Gastroesophageal sphincter (tissue), 4 donors: ENCODE measurements at regions not wholly inside any gene's neighbourhood (a gene's known extent, or its start where the extent isn't known, plus 50 kb on each side); places are given as distances from the start of the nearest gene placed in this dataset.
"Not testable (repeated sequence)": the region's sequence is repeated elsewhere in the genome, so short reads cannot be mapped to it uniquely, and the experiment has no call there.

Source experiments
- ATAC-seq: fragments of 150-250 bp; one replicate; pipeline ENCODE4 v1.9.1; 2016; ENCODE audit warnings: mild to moderate bottlenecking, moderate library complexity
- H3K27ac ChIP-seq, 4 donors: fragments of 200-600 bp; sonication (generic) in 3 of 4; 1 replicate in 3 of 4; 2 replicates in 1 of 4; pipeline ENCODE4 v1.5.1; 2016 to 2019
- H3K27me3 ChIP-seq: fragments of 200-600 bp; sonication (generic); one replicate; pipeline ENCODE4 v1.5.1; 2019
- H3K36me3 ChIP-seq, 2 donors: fragments of 200-600 bp; sonication (generic); one replicate each; pipeline ENCODE4 v1.5.1; 2019; ENCODE audit warnings: control low read depth in 1 of 2
- H3K4me1 ChIP-seq, 3 donors: fragments of 200-600 bp; sonication (generic); 1 replicate in 2 of 3; 2 replicates in 1 of 3; pipeline ENCODE4 v1.5.1; 2016 to 2019; ENCODE audit warnings: control low read depth in 2 of 3
- H3K4me3 ChIP-seq, 2 donors: fragments of 200-600 bp; sonication (generic); one replicate each; pipeline ENCODE4 v1.5.1; 2019; ENCODE audit warnings: mild to moderate bottlenecking in 1 of 2, moderate library complexity in 1 of 2
- H3K9me3 ChIP-seq, 3 donors: fragments of 200-600 bp; sonication (generic); one replicate each; pipeline ENCODE4 v1.5.1; 2017 to 2019; ENCODE audit warnings: control low read depth in 2 of 3
- CTCF ChIP-seq, 4 experiments: fragments of 200-600 bp in 2 of 4; fragments of 450-650 bp in 2 of 4; sonication (generic) in 1 of 4; IDR thresholded peaks; one replicate each; pipeline ENCODE4 v1.5.1; 2017 to 2019; ENCODE audit warnings: antibody characterized with exemption in 4 of 4, mild to moderate bottlenecking in 2 of 4, moderate library complexity in 2 of 4
- EP300 ChIP-seq: sonication (generic); formaldehyde crosslinking; IDR thresholded peaks from one replicate; pipeline ENCODE4 v1.6.1; 2017; ENCODE audit warnings: antibody characterized with exemption, mild to moderate bottlenecking
- POLR2A ChIP-seq, 2 donors: fragments of 450-650 bp; IDR thresholded peaks; one replicate each; pipeline ENCODE4 v1.6.1; 2017; ENCODE audit warnings: antibody characterized with exemption in 2 of 2, mild to moderate bottlenecking in 2 of 2, moderate library complexity in 1 of 2
- POLR2AphosphoS5 ChIP-seq: sonication (generic); formaldehyde crosslinking; IDR thresholded peaks from one replicate; pipeline ENCODE4 v1.6.1; 2017; ENCODE audit warnings: antibody characterized with exemption
- WGBS, 2 donors: methylation state at CpG; one replicate each; pipeline ENCODE4 v1.1.5; 2018; ENCODE audit warnings: low coverage in 1 of 2; 5-methylcytosine and 5-hydroxymethylcytosine counted together

- Histone ChIP-seq H3K4me3 (no peak overlapping the region), H3K27ac (no peak overlapping the region), H3K36me3 (no peaks in the 10 kb centered on the region), H3K9me3 (no peaks in the 10 kb centered on the region), H3K4me1 (peaks cover 0 to 12% (median 0%) of the 10 kb centered on the region in 3 donors), H3K27me3 (no peaks in the 10 kb centered on the region)
- no peak for ATAC-seq
- TF ChIP-seq EP300 (no peak), POLR2A (IDR thresholded peaks at IDR 0.05) (no peak), CTCF (IDR thresholded peaks at IDR 0.05) (no peak)
- WGBS, 2 donors: 52 to 54% methylated on average over 2 of the region's 4 CpGs
Measured at GRCh38 chrX:140087875-140088274, 122.6 kb upstream of the CXorf66 start.

- no peak overlapping the region for H3K27ac ChIP-seq
- no peaks in the 10 kb centered on the region for H3K27me3 ChIP-seq
- no peak for TF ChIP-seq POLR2A (IDR thresholded peaks at IDR 0.05)
- TF ChIP-seq EP300: no peak
- no peak for TF ChIP-seq POLR2AphosphoS5
- TF ChIP-seq CTCF (IDR thresholded peaks at IDR 0.05): no peak
- peaks cover 0 to 7% (median 0%) of the 10 kb centered on the region in 3 donors for H3K4me1 ChIP-seq
- no peak for ATAC-seq
- H3K36me3 ChIP-seq: no peaks in the 10 kb centered on the region
- H3K9me3 ChIP-seq: no peaks in the 10 kb centered on the region
- no peak overlapping the region for H3K4me3 ChIP-seq
Measured at GRCh38 chrX:140086691-140087090, 121.4 kb upstream of the CXorf66 start.

- H3K4me1 ChIP-seq, H3K27ac ChIP-seq, H3K36me3 ChIP-seq, H3K27me3 ChIP-seq, H3K4me3 ChIP-seq, ATAC-seq, H3K9me3 ChIP-seq: not testable (repeated sequence)
- WGBS, 2 donors: no CpG with 5 or more reads among the region's 2 CpGs
Measured at GRCh38 chrX:140074851-140075250, 109.5 kb upstream of the CXorf66 start.

GRCh38 chrX:140071037-140071436 is 105.7 kb upstream of the CXorf66 start:
- Histone ChIP-seq H3K36me3 (no peaks in the 10 kb centered on the region), H3K9me3 (no peaks in the 10 kb centered on the region), H3K4me3 (no peak overlapping the region), H3K27ac (no peak overlapping the region), H3K27me3 (no peaks in the 10 kb centered on the region), H3K4me1 (no peaks in the 10 kb centered on the region)
- no peak for ATAC-seq
- TF ChIP-seq CTCF (IDR thresholded peaks at IDR 0.05): no peak
- no peak for TF ChIP-seq POLR2A (IDR thresholded peaks at IDR 0.05)

DNA sequence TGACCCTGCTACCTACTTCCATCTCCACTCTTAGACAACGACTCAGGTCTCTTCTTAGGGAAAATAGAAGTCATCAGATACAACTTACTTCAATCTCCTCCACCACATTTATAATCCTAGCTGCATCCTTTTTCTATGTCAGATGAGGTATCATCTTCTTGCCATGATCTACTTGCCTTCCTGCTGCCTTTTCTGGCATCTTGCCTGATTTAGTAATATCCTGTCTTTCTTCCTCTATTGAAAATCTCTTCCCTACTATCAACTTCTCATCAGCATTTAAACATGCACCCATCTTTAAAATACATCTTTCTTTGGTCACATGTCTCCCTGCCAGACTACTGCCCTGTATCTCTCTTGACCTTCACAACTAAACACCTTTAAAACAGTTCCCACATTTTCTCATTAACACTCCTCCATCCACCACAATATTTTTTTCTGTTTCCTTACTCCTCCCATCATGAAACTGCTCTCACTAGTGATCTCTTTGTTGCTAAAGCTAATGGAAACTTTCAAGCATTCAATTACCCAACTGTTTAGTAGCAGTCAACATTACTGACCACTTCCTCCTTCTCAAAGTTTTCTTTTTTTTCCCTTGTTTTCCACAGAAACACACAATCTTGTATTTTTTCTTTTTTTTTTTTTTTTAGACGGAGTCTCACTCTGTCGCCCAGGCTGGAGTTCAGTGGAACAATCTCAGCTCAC is 100.8 kb upstream of the CXorf66 start:
- Histone ChIP-seq H3K27me3 (no peaks in the 10 kb centered on the region), H3K36me3 (no peaks in the 10 kb centered on the region), H3K9me3 (no peaks in the 10 kb centered on the region), H3K27ac (no peak overlapping the region), H3K4me1 (no peaks in the 10 kb centered on the region), H3K4me3 (no peak overlapping the region)
- no peak for ATAC-seq
- 36 to 55% methylated on average over 1 to 2 of the region's 3 CpGs for WGBS, 2 donors
- no peak for TF ChIP-seq CTCF (IDR thresholded peaks at IDR 0.05)
- no peak for TF ChIP-seq POLR2AphosphoS5
- TF ChIP-seq EP300: no peak
- TF ChIP-seq POLR2A (IDR thresholded peaks at IDR 0.05): no peak
